ENCODE measurements at regions not wholly inside any gene's neighbourhood (a gene's known extent, or its start where the extent isn't known, plus 50 kb on each side); places are given as distances from the start of the nearest gene placed in this dataset.
A peak's percentile ranks its signal among the peaks of the same experiment; 100 is the strongest.

GRCh38 chr1:213820362-213821149 lies 167.2 kb upstream of the PROX1 start:
- no peak overlapping the region for H3K4me3 ChIP-seq (ENCODE audit: insufficient read length, low read depth)
- H3K27me3 ChIP-seq (ENCODE audit: insufficient read depth, insufficient read length), result no peaks in the 10 kb centered on the region
- H3K9me3 ChIP-seq (ENCODE audit: insufficient read depth, low read length), result no peaks in the 10 kb centered on the region
- DNase-seq (ENCODE audit: low read depth, low spot score), result no peak
- TF ChIP-seq YY1 (IDR thresholded peaks at IDR 0.05; ENCODE audit: insufficient read depth, insufficient read length) (no peak), ZNF274 (IDR thresholded peaks at IDR 0.05; ENCODE audit: low read depth, low read length) (no peak), SUZ12 (IDR thresholded peaks at IDR 0.05; ENCODE audit: extremely low read depth, insufficient read depth, insufficient read length) (no peak)
- H3K9ac ChIP-seq (ENCODE audit: insufficient read length, low read depth), result no peak overlapping the region
- H3K4me1 ChIP-seq (ENCODE audit: insufficient read depth, insufficient read length), result no peaks in the 10 kb centered on the region
- H3K36me3 ChIP-seq (ENCODE audit: insufficient read depth, insufficient read length, low read length), result no peaks in the 10 kb centered on the region

DNA sequence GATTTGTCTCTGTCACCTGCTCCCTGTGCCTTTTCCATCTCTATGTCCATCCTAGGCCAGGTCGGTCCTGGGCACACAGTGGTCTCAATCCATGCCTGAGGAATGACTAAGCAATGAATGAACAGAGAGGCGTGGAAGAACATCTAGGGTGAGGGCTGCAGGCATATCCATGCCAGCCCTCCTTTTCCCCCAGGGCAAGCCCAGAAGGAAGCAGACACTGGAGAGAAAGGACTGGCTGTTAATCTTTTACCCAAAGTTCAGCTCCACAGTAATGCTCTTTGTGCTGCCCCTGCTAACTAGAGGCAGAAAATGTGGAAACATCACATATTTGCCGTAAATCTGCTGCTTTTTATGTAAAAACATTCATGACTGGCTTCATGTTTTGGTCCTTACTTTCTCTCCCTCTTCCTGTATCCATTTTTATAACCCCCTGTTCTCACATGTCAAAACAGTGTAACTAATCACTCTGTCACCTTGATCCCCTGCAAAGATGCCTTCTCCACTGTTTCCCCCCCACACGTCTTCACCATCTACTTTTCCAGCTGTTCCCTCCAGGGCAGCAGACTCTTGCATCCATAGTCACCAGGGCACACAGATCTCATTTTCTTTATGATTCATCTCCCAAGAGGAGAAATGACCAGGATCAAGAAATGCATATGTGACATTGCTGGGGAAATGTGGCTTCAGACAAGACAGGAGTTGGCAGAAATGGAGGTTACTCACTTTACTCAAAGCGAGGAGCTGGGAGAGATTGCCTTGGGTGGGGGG lies 166.4 kb upstream of the PROX1 start:
- Histone ChIP-seq H3K4me3 (ENCODE audit: insufficient read length, low read depth) (no peak overlapping the region), H3K27me3 (ENCODE audit: insufficient read depth, insufficient read length) (no peaks in the 10 kb centered on the region), H3K4me1 (ENCODE audit: insufficient read depth, insufficient read length) (no peaks in the 10 kb centered on the region), H3K9me3 (ENCODE audit: insufficient read depth, low read length) (no peaks in the 10 kb centered on the region), H3K36me3 (ENCODE audit: insufficient read depth, insufficient read length, low read length) (no peaks in the 10 kb centered on the region), H3K9ac (ENCODE audit: insufficient read length, low read depth) (no peak overlapping the region)
- TF ChIP-seq ZNF274 (IDR thresholded peaks at IDR 0.05; ENCODE audit: low read depth, low read length) (no peak), SUZ12 (IDR thresholded peaks at IDR 0.05; ENCODE audit: extremely low read depth, insufficient read depth, insufficient read length) (no peak), YY1 (IDR thresholded peaks at IDR 0.05; ENCODE audit: insufficient read depth, insufficient read length) (no peak)
- DNase-seq (ENCODE audit: low read depth, low spot score), result no peak

DNA sequence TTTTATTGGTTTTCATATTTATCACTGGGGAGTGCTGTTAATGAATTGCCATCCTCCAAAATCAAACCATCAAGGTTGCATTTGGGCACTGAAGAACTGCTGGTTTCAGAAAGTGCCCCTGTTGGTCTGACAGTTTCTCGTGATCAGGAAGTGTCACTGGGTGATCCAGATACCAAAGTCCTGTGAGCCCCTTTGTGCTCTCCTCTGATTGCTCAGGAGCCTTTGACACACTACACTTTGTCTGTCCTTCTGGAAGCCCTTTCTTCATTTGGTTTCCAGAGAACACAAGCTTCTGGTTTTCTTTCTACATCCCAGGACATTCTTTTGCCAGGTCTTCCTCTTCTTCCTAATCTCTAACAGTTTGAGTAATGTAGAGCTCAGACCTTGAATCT lies 165.8 kb upstream of the PROX1 start:
- Histone ChIP-seq H3K9me3 (ENCODE audit: insufficient read depth, low read length) (no peaks in the 10 kb centered on the region), H3K36me3 (ENCODE audit: insufficient read depth, insufficient read length, low read length) (no peaks in the 10 kb centered on the region), H3K9ac (ENCODE audit: insufficient read length, low read depth) (no peak overlapping the region), H3K4me1 (ENCODE audit: insufficient read depth, insufficient read length) (no peaks in the 10 kb centered on the region), H3K4me3 (ENCODE audit: insufficient read length, low read depth) (no peak overlapping the region), H3K27me3 (ENCODE audit: insufficient read depth, insufficient read length) (no peaks in the 10 kb centered on the region)
- DNase-seq (ENCODE audit: low read depth, low spot score), result no peak
- no peak for TF ChIP-seq ZNF274 (IDR thresholded peaks at IDR 0.05; ENCODE audit: low read depth, low read length)
- no peak for TF ChIP-seq YY1 (IDR thresholded peaks at IDR 0.05; ENCODE audit: insufficient read depth, insufficient read length)
- no peak for TF ChIP-seq SUZ12 (IDR thresholded peaks at IDR 0.05; ENCODE audit: extremely low read depth, insufficient read depth, insufficient read length)

DNA sequence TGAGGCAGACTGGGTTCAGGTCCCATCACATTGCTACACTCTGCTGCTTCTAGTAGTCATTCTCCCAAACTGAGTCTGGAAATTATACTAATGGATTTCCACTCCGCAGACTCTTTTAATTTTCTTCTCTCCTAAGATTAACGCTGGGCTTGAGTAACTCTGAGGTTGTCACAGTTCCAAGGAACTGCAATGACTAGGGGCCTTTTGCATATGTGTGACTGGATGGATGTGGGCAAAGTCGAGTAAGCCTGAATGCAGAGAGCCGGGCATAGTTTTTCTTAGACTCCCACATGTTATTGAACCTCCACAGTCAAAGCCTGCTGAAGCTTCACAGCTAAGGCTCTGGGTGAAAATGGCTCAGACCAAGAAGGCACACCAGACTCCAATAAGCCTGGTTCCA lies 160.9 kb upstream of the PROX1 start:
- DNase-seq (ENCODE audit: low read depth, low spot score), result no peak
- no peak overlapping the region for H3K9ac ChIP-seq (ENCODE audit: insufficient read length, low read depth)
- H3K36me3 ChIP-seq (ENCODE audit: insufficient read depth, insufficient read length, low read length), result no peaks in the 10 kb centered on the region
- TF ChIP-seq ZNF274 (IDR thresholded peaks at IDR 0.05; ENCODE audit: low read depth, low read length) (no peak), SUZ12 (IDR thresholded peaks at IDR 0.05; ENCODE audit: extremely low read depth, insufficient read depth, insufficient read length) (no peak), YY1 (IDR thresholded peaks at IDR 0.05; ENCODE audit: insufficient read depth, insufficient read length) (no peak)
- no peaks in the 10 kb centered on the region for H3K4me1 ChIP-seq (ENCODE audit: insufficient read depth, insufficient read length)
- no peak overlapping the region for H3K4me3 ChIP-seq (ENCODE audit: insufficient read length, low read depth)
- no peaks in the 10 kb centered on the region for H3K27me3 ChIP-seq (ENCODE audit: insufficient read depth, insufficient read length)
- peaks cover 9% of the 10 kb centered on the region for H3K9me3 ChIP-seq (ENCODE audit: insufficient read depth, low read length)

DNA sequence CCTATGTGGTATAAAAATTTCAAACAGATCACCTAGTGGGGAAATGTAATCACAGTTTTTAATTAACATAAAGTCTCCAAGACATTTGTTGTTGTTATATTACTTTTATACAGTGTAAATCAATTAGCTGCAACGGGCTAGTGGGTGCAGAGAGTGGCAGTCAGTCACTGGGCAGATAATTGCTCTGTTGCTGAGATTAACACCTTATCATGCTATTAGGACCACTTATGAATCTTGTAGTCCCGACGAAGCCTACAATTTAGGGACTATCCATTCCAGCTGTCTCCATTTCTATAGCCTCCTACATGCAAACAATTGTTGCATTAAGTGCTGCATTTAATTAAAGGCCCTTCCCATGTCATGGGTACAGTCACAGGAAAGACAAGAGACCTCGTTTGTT lies 158.9 kb upstream of the PROX1 start:
- no peak for DNase-seq (ENCODE audit: low read depth, low spot score)
- H3K9me3 ChIP-seq (ENCODE audit: insufficient read depth, low read length), result peaks cover 14% of the 10 kb centered on the region
- no peaks in the 10 kb centered on the region for H3K36me3 ChIP-seq (ENCODE audit: insufficient read depth, insufficient read length, low read length)
- no peak for TF ChIP-seq YY1 (IDR thresholded peaks at IDR 0.05; ENCODE audit: insufficient read depth, insufficient read length)
- no peak for TF ChIP-seq SUZ12 (IDR thresholded peaks at IDR 0.05; ENCODE audit: extremely low read depth, insufficient read depth, insufficient read length)
- TF ChIP-seq ZNF274 (IDR thresholded peaks at IDR 0.05; ENCODE audit: low read depth, low read length), result no peak
- no peak overlapping the region for H3K4me3 ChIP-seq (ENCODE audit: insufficient read length, low read depth)
- no peak overlapping the region for H3K9ac ChIP-seq (ENCODE audit: insufficient read length, low read depth)
- no peaks in the 10 kb centered on the region for H3K4me1 ChIP-seq (ENCODE audit: insufficient read depth, insufficient read length)
- H3K27me3 ChIP-seq (ENCODE audit: insufficient read depth, insufficient read length), result no peaks in the 10 kb centered on the region

- Histone ChIP-seq H3K36me3 (ENCODE audit: insufficient read depth, insufficient read length, low read length) (no peaks in the 10 kb centered on the region), H3K4me3 (ENCODE audit: insufficient read length, low read depth) (no peak overlapping the region), H3K27me3 (ENCODE audit: insufficient read depth, insufficient read length) (no peaks in the 10 kb centered on the region), H3K9me3 (ENCODE audit: insufficient read depth, low read length) (peaks cover 14% of the 10 kb centered on the region), H3K9ac (ENCODE audit: insufficient read length, low read depth) (no peak overlapping the region), H3K4me1 (ENCODE audit: insufficient read depth, insufficient read length) (no peaks in the 10 kb centered on the region)
- TF ChIP-seq YY1 (IDR thresholded peaks at IDR 0.05; ENCODE audit: insufficient read depth, insufficient read length) (no peak), ZNF274 (IDR thresholded peaks at IDR 0.05; ENCODE audit: low read depth, low read length) (no peak), SUZ12 (IDR thresholded peaks at IDR 0.05; ENCODE audit: extremely low read depth, insufficient read depth, insufficient read length) (no peak)
- no peak for DNase-seq (ENCODE audit: low read depth, low spot score)
Measured at GRCh38 chr1:213829780-213830179, 158.0 kb upstream of the PROX1 start.

DNA sequence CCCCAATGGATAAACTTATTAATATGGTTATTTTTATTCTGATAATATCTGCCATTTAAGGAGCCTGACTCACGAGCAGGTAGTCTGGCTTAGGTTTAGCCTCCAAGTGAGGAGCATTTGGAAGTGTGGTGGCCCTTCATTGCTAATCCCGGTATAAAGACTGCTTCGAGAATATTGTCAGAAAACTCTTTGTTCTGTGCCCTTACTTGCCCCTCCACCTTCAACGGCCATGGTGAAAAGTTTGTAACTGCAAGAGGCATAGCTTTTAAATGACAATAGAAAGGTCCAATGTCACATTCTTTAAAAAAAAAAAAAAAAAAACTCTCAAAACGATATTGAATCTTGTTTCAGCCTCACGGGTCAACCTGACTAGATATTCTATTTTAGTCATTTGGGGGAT lies 157.4 kb upstream of the PROX1 start:
- Histone ChIP-seq H3K27me3 (ENCODE audit: insufficient read depth, insufficient read length) (no peaks in the 10 kb centered on the region), H3K36me3 (ENCODE audit: insufficient read depth, insufficient read length, low read length) (no peaks in the 10 kb centered on the region), H3K4me1 (ENCODE audit: insufficient read depth, insufficient read length) (no peaks in the 10 kb centered on the region), H3K4me3 (ENCODE audit: insufficient read length, low read depth) (no peak overlapping the region), H3K9me3 (ENCODE audit: insufficient read depth, low read length) (peaks cover 14% of the 10 kb centered on the region), H3K9ac (ENCODE audit: insufficient read length, low read depth) (no peak overlapping the region)
- DNase-seq (ENCODE audit: low read depth, low spot score), result peak; percentile 35
- TF ChIP-seq ZNF274 (IDR thresholded peaks at IDR 0.05; ENCODE audit: low read depth, low read length), result no peak
- no peak for TF ChIP-seq SUZ12 (IDR thresholded peaks at IDR 0.05; ENCODE audit: extremely low read depth, insufficient read depth, insufficient read length)
- TF ChIP-seq YY1 (IDR thresholded peaks at IDR 0.05; ENCODE audit: insufficient read depth, insufficient read length), result no peak
